GM21619 (cell line): ENCODE measurements at regions not wholly inside any gene's neighbourhood (a gene's known extent, or its start where the extent isn't known, plus 50 kb on each side); places are given as distances from the start of the nearest gene placed in this dataset.
"Not testable (repeated sequence)": the region's sequence is repeated elsewhere in the genome, so short reads cannot be mapped to it uniquely, and the experiment has no call there.

Experiments used
- ATAC-seq: cut with Tn5 transposase; IDR thresholded peaks from one replicate; pipeline ENCODE4 v1.9.1; 2021; ENCODE audit not compliant: unreplicated experiment

GRCh38 chr10:9402507-9403195, 1348.2 kb downstream of the GATA3 start:
- ATAC-seq = not testable (repeated sequence)

GRCh38 chr10:9407201-9407600, 1352.7 kb downstream of the GATA3 start:
- not testable (repeated sequence) for ATAC-seq

GRCh38 chr10:9416331-9416730, 1361.8 kb downstream of the GATA3 start:
- ATAC-seq = no peak

- no peak for ATAC-seq
Measured at GRCh38 chr10:9419757-9420156, 1365.3 kb downstream of the GATA3 start.

GRCh38 chr10:9427209-9427608, 1372.7 kb downstream of the GATA3 start:
- ATAC-seq = no peak

GRCh38 chr10:9437131-9437530, 1382.6 kb downstream of the GATA3 start:
- no peak for ATAC-seq

- no peak for ATAC-seq
Measured at GRCh38 chr10:9443758-9444157, 1389.3 kb downstream of the GATA3 start.

GRCh38 chr10:9449530-9449929, 1395.0 kb downstream of the GATA3 start:
- ATAC-seq = no peak

- no peak for ATAC-seq
Measured at GRCh38 chr10:9450801-9451200, 1396.3 kb downstream of the GATA3 start.

GRCh38 chr10:9451211-9451773, 1396.8 kb downstream of the GATA3 start:
- ATAC-seq = no peak

GRCh38 chr10:9452056-9452455, 1397.6 kb downstream of the GATA3 start:
- no peak for ATAC-seq

- ATAC-seq = not testable (repeated sequence)
Measured at GRCh38 chr10:9453871-9454270, 1399.4 kb downstream of the GATA3 start.

- no peak for ATAC-seq
Measured at GRCh38 chr10:9469663-9470205, 1415.2 kb downstream of the GATA3 start.

- ATAC-seq = no peak
Measured at GRCh38 chr10:9470581-9470980, 1416.1 kb downstream of the GATA3 start.

- ATAC-seq = no peak
Measured at GRCh38 chr10:9501944-9502343, 1447.5 kb downstream of the GATA3 start.

GRCh38 chr10:9504227-9504626, 1449.7 kb downstream of the GATA3 start:
- no peak for ATAC-seq

GRCh38 chr10:9505546-9505945, 1451.1 kb downstream of the GATA3 start:
- ATAC-seq = no peak

- ATAC-seq = no peak
Measured at GRCh38 chr10:9508606-9509005, 1454.1 kb downstream of the GATA3 start.

GRCh38 chr10:9510626-9511025, 1456.1 kb downstream of the GATA3 start:
- no peak for ATAC-seq

- no peak for ATAC-seq
Measured at GRCh38 chr10:9515922-9516321, 1461.4 kb downstream of the GATA3 start.

GRCh38 chr10:9535744-9536143, 1481.3 kb downstream of the GATA3 start:
- ATAC-seq = peak; percentile 74

GRCh38 chr10:9545073-9545472, 1472.6 kb upstream of the CELF2 start:
- ATAC-seq = no peak
